PC-9 (cell line): ENCODE measurements at regions not wholly inside any gene's neighbourhood (a gene's known extent, or its start where the extent isn't known, plus 50 kb on each side); places are given as distances from the start of the nearest gene placed in this dataset.

Experiments used
- BruUV-seq: library from RNA; stranded (reverse); fragments of 400-500 nt; replicated peaks from 2 replicates; lab custom pipeline; 2021; lab: Mats Ljungman, UMichigan
- CTCF ChIA-PET: fragments of 300-600 bp; sonication (Branson Sonifier 250); formaldehyde crosslinking; loops from one replicate; lab custom pipeline; 2022; ENCODE audit warnings: antibody characterized with exemption; lab: Charles Lee
- POLR2A ChIA-PET: fragments of 300-600 bp; sonication (Branson Sonifier 250); formaldehyde crosslinking; loops from one replicate; lab custom pipeline; 2022; ENCODE audit warnings: antibody characterized with exemption; ENCODE audit not compliant: unreplicated experiment; lab: Charles Lee
- DNase-seq, 2 experiments: peaks; one replicate each; pipeline versions ENCODE4 v3.0.0 to v3.0.0-alpha.2; 2015 to 2022; ENCODE audit warnings: mixed read lengths in 1 of 2
- H2AFZ ChIP-seq: fragments of 200-600 bp; sonication (generic); 2 replicates; pipeline ENCODE4 v1.8.1; 2017; ENCODE audit warnings: antibody characterized with exemption
- H3F3A ChIP-seq: fragments of 200-600 bp; sonication (generic); 2 replicates; pipeline ENCODE4 v1.8.1; 2017; ENCODE audit warnings: antibody characterized with exemption, mild to moderate bottlenecking, low read depth; ENCODE audit not compliant: insufficient read depth
- H3K27ac ChIP-seq: fragments of 200-600 bp; sonication (generic); 2 replicates; pipeline ENCODE4 v1.6.1; 2016; ENCODE audit warnings: mixed run types
- H3K27me3 ChIP-seq: fragments of 200-600 bp; sonication (generic); 2 replicates; pipeline ENCODE4 v1.6.1; 2016; ENCODE audit warnings: low read depth, mixed run types; ENCODE audit not compliant: insufficient read depth
- H3K36me3 ChIP-seq: fragments of 200-600 bp; sonication (generic); 2 replicates; pipeline ENCODE4 v1.6.1; 2016; ENCODE audit warnings: low read depth, mixed run types
- H3K4me1 ChIP-seq: fragments of 200-600 bp; sonication (generic); replicated peaks from 2 replicates; pipeline ENCODE4 v1.6.1; 2016; ENCODE audit warnings: mixed run types; ENCODE audit not compliant: insufficient read depth
- H3K4me2 ChIP-seq: fragments of 200-600 bp; sonication (generic); 2 replicates; pipeline ENCODE4 v1.6.1; 2017; ENCODE audit warnings: mixed run types
- H3K4me3 ChIP-seq: fragments of 200-600 bp; sonication (generic); 2 replicates; pipeline ENCODE4 v1.6.1; 2016; ENCODE audit warnings: mixed run types
- H3K79me2 ChIP-seq: fragments of 200-600 bp; sonication (generic); 2 replicates; pipeline ENCODE4 v1.6.1; 2017; ENCODE audit warnings: low read depth, mixed run types
- H3K9me2 ChIP-seq: fragments of 200-600 bp; sonication (generic); 2 replicates; pipeline ENCODE4 v1.8.1; 2017; ENCODE audit warnings: mild to moderate bottlenecking; ENCODE audit not compliant: insufficient read depth
- H3K9me3 ChIP-seq: fragments of 200-600 bp; sonication (generic); 2 replicates; pipeline ENCODE4 v1.8.1; 2016; ENCODE audit warnings: low read depth; ENCODE audit not compliant: insufficient read depth
- H4K20me1 ChIP-seq: fragments of 200-600 bp; sonication (generic); 2 replicates; pipeline ENCODE4 v1.8.1; 2017; ENCODE audit not compliant: insufficient read depth
- EZH2 ChIP-seq: fragments of 200-600 bp; sonication (generic); IDR thresholded peaks from 2 replicates; pipeline ENCODE4 v1.8.0; 2017; ENCODE audit warnings: antibody characterized with exemption, low read depth
- intact Hi-C: fragments of 100-400 bp; cut with micrococcal nuclease; formaldehyde crosslinking; loops from one replicate; pipeline ENCODE4 v1.10.0; 2022; ENCODE audit not compliant: unreplicated experiment
- TF ChIP-seq, protein P1 (sequence below): fragments of 200-600 bp; sonication (generic); conservative IDR thresholded peaks from 2 replicates; pipeline ENCODE4 v1.6.1; 2017; ENCODE audit warnings: mixed run types, antibody characterized with exemption, mild to moderate bottlenecking, moderate library complexity

DNA sequence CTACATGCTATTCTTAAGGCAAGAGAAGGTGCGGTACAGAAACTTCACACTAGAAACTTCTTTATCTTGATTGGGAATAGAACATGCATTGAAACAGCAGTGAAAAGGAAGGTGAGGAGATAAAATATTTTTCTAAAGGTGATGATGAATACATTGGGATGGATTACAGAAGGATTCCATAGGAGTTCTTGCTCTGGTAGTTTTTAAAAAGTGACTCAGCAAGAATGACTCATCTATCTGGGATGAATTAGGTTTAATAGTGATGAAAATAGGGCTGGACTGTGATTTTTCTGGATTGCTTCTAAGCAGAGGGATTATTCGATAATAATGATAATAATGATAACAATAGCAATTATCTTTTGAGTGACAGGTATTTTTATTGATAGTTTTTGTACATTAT, 65.6 kb upstream of the HS3ST4 start:
- Histone ChIP-seq H3K4me1 (no peaks in the 10 kb centered on the region), H3F3A (no peaks in the 10 kb centered on the region), H2AFZ (no peak overlapping the region), H3K27me3 (peaks cover 14% of the 10 kb centered on the region), H3K27ac (no peak overlapping the region), H4K20me1 (no peaks in the 10 kb centered on the region), H3K4me2 (no peak overlapping the region), H3K4me3 (no peak overlapping the region), H3K9me3 (no peaks in the 10 kb centered on the region), H3K36me3 (no peaks in the 10 kb centered on the region), H3K9me2 (no peaks in the 10 kb centered on the region), H3K79me2 (no peaks in the 10 kb centered on the region)
- intact Hi-C loops: no loop called here
- ChIA-PET POLR2A (no interaction called here), CTCF (no interaction called here)
- DNase-seq: no peak
- TF ChIP-seq EZH2: no peak
- TF ChIP-seq, protein P1, sequence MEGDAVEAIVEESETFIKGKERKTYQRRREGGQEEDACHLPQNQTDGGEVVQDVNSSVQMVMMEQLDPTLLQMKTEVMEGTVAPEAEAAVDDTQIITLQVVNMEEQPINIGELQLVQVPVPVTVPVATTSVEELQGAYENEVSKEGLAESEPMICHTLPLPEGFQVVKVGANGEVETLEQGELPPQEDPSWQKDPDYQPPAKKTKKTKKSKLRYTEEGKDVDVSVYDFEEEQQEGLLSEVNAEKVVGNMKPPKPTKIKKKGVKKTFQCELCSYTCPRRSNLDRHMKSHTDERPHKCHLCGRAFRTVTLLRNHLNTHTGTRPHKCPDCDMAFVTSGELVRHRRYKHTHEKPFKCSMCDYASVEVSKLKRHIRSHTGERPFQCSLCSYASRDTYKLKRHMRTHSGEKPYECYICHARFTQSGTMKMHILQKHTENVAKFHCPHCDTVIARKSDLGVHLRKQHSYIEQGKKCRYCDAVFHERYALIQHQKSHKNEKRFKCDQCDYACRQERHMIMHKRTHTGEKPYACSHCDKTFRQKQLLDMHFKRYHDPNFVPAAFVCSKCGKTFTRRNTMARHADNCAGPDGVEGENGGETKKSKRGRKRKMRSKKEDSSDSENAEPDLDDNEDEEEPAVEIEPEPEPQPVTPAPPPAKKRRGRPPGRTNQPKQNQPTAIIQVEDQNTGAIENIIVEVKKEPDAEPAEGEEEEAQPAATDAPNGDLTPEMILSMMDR: no peak
- BruUV-seq: no TSS peak

DNA sequence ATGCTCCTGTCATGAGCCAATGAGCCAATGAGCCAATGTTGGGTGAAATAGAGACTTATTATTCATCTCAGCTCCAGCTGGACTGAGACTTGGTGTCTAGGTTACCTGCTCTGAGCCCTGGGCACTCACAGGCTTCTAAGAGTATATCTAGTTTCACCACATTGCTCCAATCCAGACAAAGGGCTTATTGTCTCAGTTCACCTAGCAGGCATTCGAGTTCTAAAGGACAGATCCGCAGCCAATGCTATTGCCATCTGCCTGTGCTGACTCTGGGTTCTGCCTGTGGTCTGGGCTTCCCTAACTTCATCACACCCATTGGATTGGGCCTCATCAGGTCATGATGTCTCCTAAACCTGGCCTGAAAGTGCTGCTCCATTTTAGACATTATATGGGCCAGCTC, 66.1 kb upstream of the HS3ST4 start:
- no peaks in the 10 kb centered on the region for H3K9me2 ChIP-seq
- ChIA-PET POLR2A (no interaction called here), CTCF (no interaction called here)
- peaks cover 14% of the 10 kb centered on the region for H3K27me3 ChIP-seq
- H3K36me3 ChIP-seq: no peaks in the 10 kb centered on the region
- H4K20me1 ChIP-seq: no peaks in the 10 kb centered on the region
- no peak overlapping the region for H3K27ac ChIP-seq
- BruUV-seq: no TSS peak
- no peaks in the 10 kb centered on the region for H3K79me2 ChIP-seq
- no peak overlapping the region for H2AFZ ChIP-seq
- DNase-seq: no peak
- TF ChIP-seq, protein P1: no peak
- TF ChIP-seq EZH2: no peak
- H3K9me3 ChIP-seq: no peaks in the 10 kb centered on the region
- H3F3A ChIP-seq: no peaks in the 10 kb centered on the region
- H3K4me1 ChIP-seq: no peaks in the 10 kb centered on the region
- H3K4me2 ChIP-seq: no peak overlapping the region
- H3K4me3 ChIP-seq: no peak overlapping the region
- intact Hi-C loops: no loop called here

DNA sequence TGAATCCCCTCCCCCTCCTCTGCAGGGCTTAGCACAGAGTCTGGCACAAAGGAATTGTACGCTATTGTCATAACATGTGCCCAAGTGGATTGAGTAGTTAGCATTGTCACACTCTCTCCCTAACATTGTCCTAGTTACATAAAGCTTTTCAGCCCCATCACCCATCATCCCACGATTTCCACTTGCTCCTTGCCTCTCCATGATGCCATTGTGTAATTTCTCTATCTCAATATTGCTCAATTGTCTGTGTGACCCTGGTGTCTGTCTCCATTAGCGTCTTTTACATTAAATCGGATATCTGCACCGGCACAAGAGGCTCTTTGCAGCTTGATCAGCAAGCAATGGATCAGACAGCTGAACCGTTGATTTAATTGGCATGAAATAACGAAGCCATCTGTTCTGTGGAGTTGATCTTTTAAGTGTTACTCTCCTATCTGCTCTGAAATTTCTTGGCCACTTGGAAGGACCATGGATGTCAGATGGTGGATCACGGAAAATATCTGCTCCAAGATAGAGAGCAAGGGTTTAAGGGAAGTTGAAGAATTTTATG, 77.0 kb upstream of the HS3ST4 start:
- POLR2A ChIA-PET: no interaction called here
- no peak overlapping the region for H3K27ac ChIP-seq
- no peaks in the 10 kb centered on the region for H3K9me2 ChIP-seq
- H4K20me1 ChIP-seq: no peaks in the 10 kb centered on the region; the same call in 1 of the 2 replicates
- no peaks in the 10 kb centered on the region for H3K4me1 ChIP-seq
- no peak for DNase-seq
- TF ChIP-seq, protein P1: no peak
- TF ChIP-seq EZH2: no peak
- no peaks in the 10 kb centered on the region for H3K79me2 ChIP-seq
- H2AFZ ChIP-seq: no peak overlapping the region
- peaks cover 13% of the 10 kb centered on the region; the same call in 1 of the 2 replicates for H3K27me3 ChIP-seq
- H3K9me3 ChIP-seq: no peaks in the 10 kb centered on the region
- H3K4me3 ChIP-seq: no peak overlapping the region
- no peaks in the 10 kb centered on the region for H3K36me3 ChIP-seq
- CTCF ChIA-PET: no interaction called here
- H3K4me2 ChIP-seq: no peak overlapping the region
- BruUV-seq: no TSS peak
- no peaks in the 10 kb centered on the region for H3F3A ChIP-seq
- intact Hi-C loops: no loop called here
